WTC11 (cell line): ENCODE measurements at regions not wholly inside any gene's neighbourhood (a gene's known extent, or its start where the extent isn't known, plus 50 kb on each side); places are given as distances from the start of the nearest gene placed in this dataset.

ENCODE experiments used
- ATAC-seq: fragments of 200-7000 bp; cut with Tn5 transposase; 2 replicates; pipeline ENCODE4 v1.10.0; 2021; ENCODE audit warnings: mild to moderate bottlenecking, moderate library complexity
- CTCF ChIA-PET: fragments of 300-600 bp; sonication (Branson Sonifier 250); formaldehyde crosslinking; loops from one replicate; lab custom pipeline; 2021; ENCODE audit warnings: antibody characterized with exemption; lab: Charles Lee
- POLR2A ChIA-PET: fragments of 350-600 bp; sonication (Branson Sonifier 250); formaldehyde crosslinking; loops from one replicate; lab custom pipeline; 2021; ENCODE audit warnings: antibody characterized with exemption; lab: Charles Lee
- DNase-seq: peaks from one replicate; pipeline ENCODE4 v3.0.0; 2021; ENCODE audit warnings: low spot score
- H3K27ac Mint-ChIP-seq: 2 replicates; pipeline ENCODE4 v1.8.0; 2021; ENCODE audit warnings: mixed read lengths
- H3K27me3 Mint-ChIP-seq: 2 replicates; pipeline ENCODE4 v1.8.0; 2021; ENCODE audit warnings: low read depth, mild to moderate bottlenecking, moderate library complexity, mixed read lengths
- H3K36me3 Mint-ChIP-seq: 2 replicates; pipeline ENCODE4 v1.8.0; 2021; ENCODE audit warnings: mixed read lengths
- H3K4me1 Mint-ChIP-seq: 2 replicates; pipeline ENCODE4 v1.8.0; 2022; ENCODE audit warnings: mixed read lengths
- H3K4me3 Mint-ChIP-seq: 2 replicates; pipeline ENCODE4 v1.8.0; 2021; ENCODE audit warnings: mild to moderate bottlenecking, moderate library complexity, mixed read lengths
- H3K9me3 Mint-ChIP-seq: 2 replicates; pipeline ENCODE4 v1.8.0; 2021; ENCODE audit warnings: mixed read lengths
- GABPB1 ChIP-seq: sonication (generic); formaldehyde crosslinking; IDR thresholded peaks from 2 replicates; pipeline ENCODE4 v1.8.1; 2023; ENCODE audit warnings: mild to moderate bottlenecking, missing genetic modification reagents
- GRHL2 ChIP-seq: fragments of 250-450 bp; sonication (Bioruptor Pico); IDR thresholded peaks from 2 replicates; pipeline ENCODE4 v1.8.0; 2022; ENCODE audit warnings: mild to moderate bottlenecking, moderate library complexity; ENCODE audit not compliant: insufficient replicate concordance, severe bottlenecking
- IRF2 ChIP-seq: sonication (generic); formaldehyde crosslinking; IDR thresholded peaks from 2 replicates; pipeline ENCODE4 v1.8.0; 2022; ENCODE audit warnings: low read depth, missing genetic modification reagents, borderline replicate concordance
- MXD4 ChIP-seq: fragments of 250-450 bp; sonication (Bioruptor Pico); IDR thresholded peaks from 2 replicates; pipeline ENCODE4 v1.8.0; 2021; ENCODE audit warnings: mild to moderate bottlenecking, moderate library complexity, borderline replicate concordance
- NFATC4 ChIP-seq: fragments of 250-450 bp; sonication (Bioruptor Pico); IDR thresholded peaks from 2 replicates; pipeline ENCODE4 v1.9.0; 2021; ENCODE audit warnings: mild to moderate bottlenecking
- SMAD3 ChIP-seq: sonication (generic); formaldehyde crosslinking; IDR thresholded peaks from 2 replicates; pipeline ENCODE4 v1.8.0; 2022; ENCODE audit warnings: missing genetic modification reagents, mild to moderate bottlenecking, borderline replicate concordance
- TEAD1 ChIP-seq: sonication (generic); formaldehyde crosslinking; IDR thresholded peaks from 2 replicates; pipeline ENCODE4 v1.8.0; 2022; ENCODE audit warnings: mild to moderate bottlenecking, missing genetic modification reagents
- ZNF396 ChIP-seq: fragments of 250-450 bp; sonication (Bioruptor Pico); IDR thresholded peaks from 2 replicates; pipeline ENCODE4 v1.8.0; 2021; ENCODE audit warnings: mild to moderate bottlenecking, moderate library complexity, borderline replicate concordance
- ZNF416 ChIP-seq: fragments of 250-450 bp; sonication (Bioruptor Pico); IDR thresholded peaks from 2 replicates; pipeline ENCODE4 v1.9.0; 2021; ENCODE audit warnings: mild to moderate bottlenecking, inconsistent platforms
- ZNF671 ChIP-seq: fragments of 250-450 bp; sonication (Bioruptor Pico); IDR thresholded peaks from 2 replicates; pipeline ENCODE4 v1.8.0; 2021; ENCODE audit warnings: mild to moderate bottlenecking
- TF ChIP-seq, protein P1 (sequence below): sonication (generic); formaldehyde crosslinking; IDR thresholded peaks from 2 replicates; pipeline ENCODE4 v1.8.0; 2023; ENCODE audit warnings: missing genetic modification reagents, mild to moderate bottlenecking, borderline replicate concordance
- TF ChIP-seq, protein P2 (sequence below): sonication (generic); formaldehyde crosslinking; IDR thresholded peaks from 2 replicates; pipeline ENCODE4 v1.8.1; 2023; ENCODE audit warnings: mild to moderate bottlenecking, missing genetic modification reagents, moderate library complexity
- TF ChIP-seq, protein P3 (sequence below): sonication (generic); formaldehyde crosslinking; IDR thresholded peaks from 2 replicates; pipeline ENCODE4 v1.8.0; 2022; ENCODE audit warnings: mild to moderate bottlenecking, missing genetic modification reagents
- TF ChIP-seq, protein P4 (sequence below): sonication (generic); formaldehyde crosslinking; IDR thresholded peaks from 2 replicates; pipeline ENCODE4 v1.8.0; 2023; ENCODE audit warnings: mild to moderate bottlenecking, missing genetic modification reagents
- TF ChIP-seq, protein P5 (sequence below): fragments of 250-450 bp; sonication (Bioruptor Pico); IDR thresholded peaks from 2 replicates; pipeline ENCODE4 v2.1.2; 2022; ENCODE audit warnings: mild to moderate bottlenecking, moderate library complexity
- TF ChIP-seq, protein P6 (sequence below): fragments of 200-600 bp; IDR thresholded peaks from 2 replicates; pipeline ENCODE4 v1.8.0; 2022; ENCODE audit warnings: antibody characterized with exemption
- TF ChIP-seq, protein P7 (sequence below): fragments of 250-450 bp; sonication (Bioruptor Pico); IDR thresholded peaks from 2 replicates; pipeline ENCODE4 v1.9.0; 2021; ENCODE audit warnings: mild to moderate bottlenecking, borderline replicate concordance
- TF ChIP-seq, protein P8 (sequence below): sonication (generic); formaldehyde crosslinking; IDR thresholded peaks from 2 replicates; pipeline ENCODE4 v1.8.0; 2023; ENCODE audit warnings: missing genetic modification reagents

DNA sequence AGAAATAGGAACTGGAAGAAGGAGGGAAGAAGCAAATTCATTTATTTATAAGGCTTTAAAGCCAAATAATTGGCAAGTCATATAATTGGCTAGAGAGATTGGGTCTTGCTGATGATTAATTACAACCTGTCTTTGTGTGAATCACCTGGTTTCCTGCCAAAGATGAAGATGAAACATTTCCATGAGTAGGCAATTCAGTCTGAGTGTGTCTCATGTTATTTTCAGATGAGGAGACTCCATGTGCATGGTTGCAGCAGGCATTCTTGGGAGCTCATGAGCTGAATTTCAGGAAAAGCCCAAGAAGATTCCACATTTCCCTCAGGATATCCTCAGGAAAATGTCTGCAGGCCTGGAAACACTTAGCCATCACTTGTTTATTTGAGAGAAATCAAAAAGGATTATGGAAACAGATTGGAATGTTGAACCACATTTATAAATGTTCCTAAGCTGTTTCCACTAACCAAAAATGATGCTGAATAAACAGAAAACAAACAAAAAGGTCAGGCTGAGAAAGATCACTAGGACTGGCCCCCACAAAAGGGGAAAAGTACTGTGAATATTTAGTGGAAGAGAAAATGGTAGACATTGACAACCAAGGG, 632.7 kb upstream of the AMELY start:
- no peak for DNase-seq
- CTCF ChIA-PET, result no interaction called here
- Mint-ChIP-seq H3K4me3 (no peak overlapping the region), H3K27ac (no peak overlapping the region), H3K27me3 (no peaks in the 10 kb centered on the region), H3K4me1 (no peaks in the 10 kb centered on the region), H3K36me3 (no peaks in the 10 kb centered on the region), H3K9me3 (no peaks in the 10 kb centered on the region)
- POLR2A ChIA-PET, result no interaction called here
- no peak for ATAC-seq
- TF ChIP-seq GRHL2 (CRISPR knock-in tag) (no peak), SMAD3 (CRISPR knock-in tag) (no peak), GABPB1 (CRISPR knock-in tag) (no peak), IRF2 (CRISPR knock-in tag) (no peak), MXD4 (CRISPR knock-in tag) (no peak), ZNF416 (CRISPR knock-in tag) (no peak), ZNF396 (CRISPR knock-in tag) (no peak), TEAD1 (CRISPR knock-in tag) (no peak)
- TF ChIP-seq, protein P1, sequence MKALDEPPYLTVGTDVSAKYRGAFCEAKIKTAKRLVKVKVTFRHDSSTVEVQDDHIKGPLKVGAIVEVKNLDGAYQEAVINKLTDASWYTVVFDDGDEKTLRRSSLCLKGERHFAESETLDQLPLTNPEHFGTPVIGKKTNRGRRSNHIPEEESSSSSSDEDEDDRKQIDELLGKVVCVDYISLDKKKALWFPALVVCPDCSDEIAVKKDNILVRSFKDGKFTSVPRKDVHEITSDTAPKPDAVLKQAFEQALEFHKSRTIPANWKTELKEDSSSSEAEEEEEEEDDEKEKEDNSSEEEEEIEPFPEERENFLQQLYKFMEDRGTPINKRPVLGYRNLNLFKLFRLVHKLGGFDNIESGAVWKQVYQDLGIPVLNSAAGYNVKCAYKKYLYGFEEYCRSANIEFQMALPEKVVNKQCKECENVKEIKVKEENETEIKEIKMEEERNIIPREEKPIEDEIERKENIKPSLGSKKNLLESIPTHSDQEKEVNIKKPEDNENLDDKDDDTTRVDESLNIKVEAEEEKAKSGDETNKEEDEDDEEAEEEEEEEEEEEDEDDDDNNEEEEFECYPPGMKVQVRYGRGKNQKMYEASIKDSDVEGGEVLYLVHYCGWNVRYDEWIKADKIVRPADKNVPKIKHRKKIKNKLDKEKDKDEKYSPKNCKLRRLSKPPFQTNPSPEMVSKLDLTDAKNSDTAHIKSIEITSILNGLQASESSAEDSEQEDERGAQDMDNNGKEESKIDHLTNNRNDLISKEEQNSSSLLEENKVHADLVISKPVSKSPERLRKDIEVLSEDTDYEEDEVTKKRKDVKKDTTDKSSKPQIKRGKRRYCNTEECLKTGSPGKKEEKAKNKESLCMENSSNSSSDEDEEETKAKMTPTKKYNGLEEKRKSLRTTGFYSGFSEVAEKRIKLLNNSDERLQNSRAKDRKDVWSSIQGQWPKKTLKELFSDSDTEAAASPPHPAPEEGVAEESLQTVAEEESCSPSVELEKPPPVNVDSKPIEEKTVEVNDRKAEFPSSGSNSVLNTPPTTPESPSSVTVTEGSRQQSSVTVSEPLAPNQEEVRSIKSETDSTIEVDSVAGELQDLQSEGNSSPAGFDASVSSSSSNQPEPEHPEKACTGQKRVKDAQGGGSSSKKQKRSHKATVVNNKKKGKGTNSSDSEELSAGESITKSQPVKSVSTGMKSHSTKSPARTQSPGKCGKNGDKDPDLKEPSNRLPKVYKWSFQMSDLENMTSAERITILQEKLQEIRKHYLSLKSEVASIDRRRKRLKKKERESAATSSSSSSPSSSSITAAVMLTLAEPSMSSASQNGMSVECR, result no peak
- TF ChIP-seq, protein P2, sequence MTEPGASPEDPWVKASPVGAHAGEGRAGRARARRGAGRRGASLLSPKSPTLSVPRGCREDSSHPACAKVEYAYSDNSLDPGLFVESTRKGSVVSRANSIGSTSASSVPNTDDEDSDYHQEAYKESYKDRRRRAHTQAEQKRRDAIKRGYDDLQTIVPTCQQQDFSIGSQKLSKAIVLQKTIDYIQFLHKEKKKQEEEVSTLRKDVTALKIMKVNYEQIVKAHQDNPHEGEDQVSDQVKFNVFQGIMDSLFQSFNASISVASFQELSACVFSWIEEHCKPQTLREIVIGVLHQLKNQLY, result no peak
- TF ChIP-seq, protein P3, sequence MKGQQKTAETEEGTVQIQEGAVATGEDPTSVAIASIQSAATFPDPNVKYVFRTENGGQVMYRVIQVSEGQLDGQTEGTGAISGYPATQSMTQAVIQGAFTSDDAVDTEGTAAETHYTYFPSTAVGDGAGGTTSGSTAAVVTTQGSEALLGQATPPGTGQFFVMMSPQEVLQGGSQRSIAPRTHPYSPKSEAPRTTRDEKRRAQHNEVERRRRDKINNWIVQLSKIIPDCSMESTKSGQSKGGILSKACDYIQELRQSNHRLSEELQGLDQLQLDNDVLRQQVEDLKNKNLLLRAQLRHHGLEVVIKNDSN (CRISPR knock-in tag), result no peak
- TF ChIP-seq, protein P4, sequence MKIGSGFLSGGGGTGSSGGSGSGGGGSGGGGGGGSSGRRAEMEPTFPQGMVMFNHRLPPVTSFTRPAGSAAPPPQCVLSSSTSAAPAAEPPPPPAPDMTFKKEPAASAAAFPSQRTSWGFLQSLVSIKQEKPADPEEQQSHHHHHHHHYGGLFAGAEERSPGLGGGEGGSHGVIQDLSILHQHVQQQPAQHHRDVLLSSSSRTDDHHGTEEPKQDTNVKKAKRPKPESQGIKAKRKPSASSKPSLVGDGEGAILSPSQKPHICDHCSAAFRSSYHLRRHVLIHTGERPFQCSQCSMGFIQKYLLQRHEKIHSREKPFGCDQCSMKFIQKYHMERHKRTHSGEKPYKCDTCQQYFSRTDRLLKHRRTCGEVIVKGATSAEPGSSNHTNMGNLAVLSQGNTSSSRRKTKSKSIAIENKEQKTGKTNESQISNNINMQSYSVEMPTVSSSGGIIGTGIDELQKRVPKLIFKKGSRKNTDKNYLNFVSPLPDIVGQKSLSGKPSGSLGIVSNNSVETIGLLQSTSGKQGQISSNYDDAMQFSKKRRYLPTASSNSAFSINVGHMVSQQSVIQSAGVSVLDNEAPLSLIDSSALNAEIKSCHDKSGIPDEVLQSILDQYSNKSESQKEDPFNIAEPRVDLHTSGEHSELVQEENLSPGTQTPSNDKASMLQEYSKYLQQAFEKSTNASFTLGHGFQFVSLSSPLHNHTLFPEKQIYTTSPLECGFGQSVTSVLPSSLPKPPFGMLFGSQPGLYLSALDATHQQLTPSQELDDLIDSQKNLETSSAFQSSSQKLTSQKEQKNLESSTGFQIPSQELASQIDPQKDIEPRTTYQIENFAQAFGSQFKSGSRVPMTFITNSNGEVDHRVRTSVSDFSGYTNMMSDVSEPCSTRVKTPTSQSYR (CRISPR knock-in tag), result no peak

DNA sequence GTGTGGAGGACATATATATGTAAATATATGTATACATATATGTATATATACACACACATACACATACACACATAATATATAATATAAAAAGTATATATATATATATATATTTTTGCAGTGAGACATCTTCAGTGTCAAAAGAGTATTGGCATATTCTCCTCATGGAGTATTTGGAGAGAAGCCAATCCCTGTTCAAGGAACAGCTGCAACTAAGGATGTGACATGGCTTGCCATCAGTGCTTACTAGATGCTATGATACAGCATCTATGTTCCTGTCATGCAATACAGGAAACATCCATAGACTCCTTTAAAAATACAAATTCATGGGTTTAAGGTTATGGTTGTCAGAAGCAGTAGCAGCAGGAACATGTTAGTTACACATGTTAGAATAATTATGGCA, 632.0 kb upstream of the AMELY start:
- CTCF ChIA-PET, result no interaction called here
- ATAC-seq (no peak), DNase-seq (no peak)
- Mint-ChIP-seq H3K4me1 (no peaks in the 10 kb centered on the region), H3K9me3 (no peaks in the 10 kb centered on the region), H3K4me3 (no peak overlapping the region), H3K27ac (no peak overlapping the region), H3K36me3 (no peaks in the 10 kb centered on the region), H3K27me3 (no peaks in the 10 kb centered on the region)
- POLR2A ChIA-PET, result no interaction called here
- TF ChIP-seq, protein P5, sequence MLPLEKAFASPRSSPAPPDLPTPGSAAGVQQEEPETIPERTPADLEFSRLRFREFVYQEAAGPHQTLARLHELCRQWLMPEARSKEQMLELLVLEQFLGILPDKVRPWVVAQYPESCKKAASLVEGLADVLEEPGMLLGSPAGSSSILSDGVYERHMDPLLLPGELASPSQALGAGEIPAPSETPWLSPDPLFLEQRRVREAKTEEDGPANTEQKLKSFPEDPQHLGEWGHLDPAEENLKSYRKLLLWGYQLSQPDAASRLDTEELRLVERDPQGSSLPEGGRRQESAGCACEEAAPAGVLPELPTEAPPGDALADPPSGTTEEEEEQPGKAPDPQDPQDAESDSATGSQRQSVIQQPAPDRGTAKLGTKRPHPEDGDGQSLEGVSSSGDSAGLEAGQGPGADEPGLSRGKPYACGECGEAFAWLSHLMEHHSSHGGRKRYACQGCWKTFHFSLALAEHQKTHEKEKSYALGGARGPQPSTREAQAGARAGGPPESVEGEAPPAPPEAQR (CRISPR knock-in tag), result no peak
- TF ChIP-seq, protein P6, sequence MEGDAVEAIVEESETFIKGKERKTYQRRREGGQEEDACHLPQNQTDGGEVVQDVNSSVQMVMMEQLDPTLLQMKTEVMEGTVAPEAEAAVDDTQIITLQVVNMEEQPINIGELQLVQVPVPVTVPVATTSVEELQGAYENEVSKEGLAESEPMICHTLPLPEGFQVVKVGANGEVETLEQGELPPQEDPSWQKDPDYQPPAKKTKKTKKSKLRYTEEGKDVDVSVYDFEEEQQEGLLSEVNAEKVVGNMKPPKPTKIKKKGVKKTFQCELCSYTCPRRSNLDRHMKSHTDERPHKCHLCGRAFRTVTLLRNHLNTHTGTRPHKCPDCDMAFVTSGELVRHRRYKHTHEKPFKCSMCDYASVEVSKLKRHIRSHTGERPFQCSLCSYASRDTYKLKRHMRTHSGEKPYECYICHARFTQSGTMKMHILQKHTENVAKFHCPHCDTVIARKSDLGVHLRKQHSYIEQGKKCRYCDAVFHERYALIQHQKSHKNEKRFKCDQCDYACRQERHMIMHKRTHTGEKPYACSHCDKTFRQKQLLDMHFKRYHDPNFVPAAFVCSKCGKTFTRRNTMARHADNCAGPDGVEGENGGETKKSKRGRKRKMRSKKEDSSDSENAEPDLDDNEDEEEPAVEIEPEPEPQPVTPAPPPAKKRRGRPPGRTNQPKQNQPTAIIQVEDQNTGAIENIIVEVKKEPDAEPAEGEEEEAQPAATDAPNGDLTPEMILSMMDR, result no peak
- TF ChIP-seq ZNF671, result no peak
- no peak for TF ChIP-seq ZNF396 (CRISPR knock-in tag)
- TF ChIP-seq NFATC4 (CRISPR knock-in tag), result no peak
- TF ChIP-seq, protein P7, sequence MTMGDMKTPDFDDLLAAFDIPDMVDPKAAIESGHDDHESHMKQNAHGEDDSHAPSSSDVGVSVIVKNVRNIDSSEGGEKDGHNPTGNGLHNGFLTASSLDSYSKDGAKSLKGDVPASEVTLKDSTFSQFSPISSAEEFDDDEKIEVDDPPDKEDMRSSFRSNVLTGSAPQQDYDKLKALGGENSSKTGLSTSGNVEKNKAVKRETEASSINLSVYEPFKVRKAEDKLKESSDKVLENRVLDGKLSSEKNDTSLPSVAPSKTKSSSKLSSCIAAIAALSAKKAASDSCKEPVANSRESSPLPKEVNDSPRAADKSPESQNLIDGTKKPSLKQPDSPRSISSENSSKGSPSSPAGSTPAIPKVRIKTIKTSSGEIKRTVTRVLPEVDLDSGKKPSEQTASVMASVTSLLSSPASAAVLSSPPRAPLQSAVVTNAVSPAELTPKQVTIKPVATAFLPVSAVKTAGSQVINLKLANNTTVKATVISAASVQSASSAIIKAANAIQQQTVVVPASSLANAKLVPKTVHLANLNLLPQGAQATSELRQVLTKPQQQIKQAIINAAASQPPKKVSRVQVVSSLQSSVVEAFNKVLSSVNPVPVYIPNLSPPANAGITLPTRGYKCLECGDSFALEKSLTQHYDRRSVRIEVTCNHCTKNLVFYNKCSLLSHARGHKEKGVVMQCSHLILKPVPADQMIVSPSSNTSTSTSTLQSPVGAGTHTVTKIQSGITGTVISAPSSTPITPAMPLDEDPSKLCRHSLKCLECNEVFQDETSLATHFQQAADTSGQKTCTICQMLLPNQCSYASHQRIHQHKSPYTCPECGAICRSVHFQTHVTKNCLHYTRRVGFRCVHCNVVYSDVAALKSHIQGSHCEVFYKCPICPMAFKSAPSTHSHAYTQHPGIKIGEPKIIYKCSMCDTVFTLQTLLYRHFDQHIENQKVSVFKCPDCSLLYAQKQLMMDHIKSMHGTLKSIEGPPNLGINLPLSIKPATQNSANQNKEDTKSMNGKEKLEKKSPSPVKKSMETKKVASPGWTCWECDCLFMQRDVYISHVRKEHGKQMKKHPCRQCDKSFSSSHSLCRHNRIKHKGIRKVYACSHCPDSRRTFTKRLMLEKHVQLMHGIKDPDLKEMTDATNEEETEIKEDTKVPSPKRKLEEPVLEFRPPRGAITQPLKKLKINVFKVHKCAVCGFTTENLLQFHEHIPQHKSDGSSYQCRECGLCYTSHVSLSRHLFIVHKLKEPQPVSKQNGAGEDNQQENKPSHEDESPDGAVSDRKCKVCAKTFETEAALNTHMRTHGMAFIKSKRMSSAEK (CRISPR knock-in tag), result no peak
- TF ChIP-seq, protein P8, sequence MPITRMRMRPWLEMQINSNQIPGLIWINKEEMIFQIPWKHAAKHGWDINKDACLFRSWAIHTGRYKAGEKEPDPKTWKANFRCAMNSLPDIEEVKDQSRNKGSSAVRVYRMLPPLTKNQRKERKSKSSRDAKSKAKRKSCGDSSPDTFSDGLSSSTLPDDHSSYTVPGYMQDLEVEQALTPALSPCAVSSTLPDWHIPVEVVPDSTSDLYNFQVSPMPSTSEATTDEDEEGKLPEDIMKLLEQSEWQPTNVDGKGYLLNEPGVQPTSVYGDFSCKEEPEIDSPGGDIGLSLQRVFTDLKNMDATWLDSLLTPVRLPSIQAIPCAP (CRISPR knock-in tag), result no peak
